ENCODE measurements at regions not wholly inside any gene's neighbourhood (a gene's known extent, or its start where the extent isn't known, plus 50 kb on each side); places are given as distances from the start of the nearest gene placed in this dataset.

GRCh38 chr10:21403256-21404015 is 122.0 kb downstream of the SKIDA1 start:
- no peaks in the 10 kb centered on the region for H3K9me3 ChIP-seq
- H3K27me3 ChIP-seq: no peaks in the 10 kb centered on the region
- H3K4me1 ChIP-seq: no peaks in the 10 kb centered on the region
- TF ChIP-seq, protein P1, sequence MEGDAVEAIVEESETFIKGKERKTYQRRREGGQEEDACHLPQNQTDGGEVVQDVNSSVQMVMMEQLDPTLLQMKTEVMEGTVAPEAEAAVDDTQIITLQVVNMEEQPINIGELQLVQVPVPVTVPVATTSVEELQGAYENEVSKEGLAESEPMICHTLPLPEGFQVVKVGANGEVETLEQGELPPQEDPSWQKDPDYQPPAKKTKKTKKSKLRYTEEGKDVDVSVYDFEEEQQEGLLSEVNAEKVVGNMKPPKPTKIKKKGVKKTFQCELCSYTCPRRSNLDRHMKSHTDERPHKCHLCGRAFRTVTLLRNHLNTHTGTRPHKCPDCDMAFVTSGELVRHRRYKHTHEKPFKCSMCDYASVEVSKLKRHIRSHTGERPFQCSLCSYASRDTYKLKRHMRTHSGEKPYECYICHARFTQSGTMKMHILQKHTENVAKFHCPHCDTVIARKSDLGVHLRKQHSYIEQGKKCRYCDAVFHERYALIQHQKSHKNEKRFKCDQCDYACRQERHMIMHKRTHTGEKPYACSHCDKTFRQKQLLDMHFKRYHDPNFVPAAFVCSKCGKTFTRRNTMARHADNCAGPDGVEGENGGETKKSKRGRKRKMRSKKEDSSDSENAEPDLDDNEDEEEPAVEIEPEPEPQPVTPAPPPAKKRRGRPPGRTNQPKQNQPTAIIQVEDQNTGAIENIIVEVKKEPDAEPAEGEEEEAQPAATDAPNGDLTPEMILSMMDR (IDR thresholded peaks at IDR 0.05): no peak
- no peak for TF ChIP-seq POLR2A (IDR thresholded peaks at IDR 0.05)
- H3K4me3 ChIP-seq: no peak overlapping the region
- no peak for DNase-seq
- H3K27ac ChIP-seq: no peak overlapping the region
- H3K36me3 ChIP-seq: no peaks in the 10 kb centered on the region

DNA sequence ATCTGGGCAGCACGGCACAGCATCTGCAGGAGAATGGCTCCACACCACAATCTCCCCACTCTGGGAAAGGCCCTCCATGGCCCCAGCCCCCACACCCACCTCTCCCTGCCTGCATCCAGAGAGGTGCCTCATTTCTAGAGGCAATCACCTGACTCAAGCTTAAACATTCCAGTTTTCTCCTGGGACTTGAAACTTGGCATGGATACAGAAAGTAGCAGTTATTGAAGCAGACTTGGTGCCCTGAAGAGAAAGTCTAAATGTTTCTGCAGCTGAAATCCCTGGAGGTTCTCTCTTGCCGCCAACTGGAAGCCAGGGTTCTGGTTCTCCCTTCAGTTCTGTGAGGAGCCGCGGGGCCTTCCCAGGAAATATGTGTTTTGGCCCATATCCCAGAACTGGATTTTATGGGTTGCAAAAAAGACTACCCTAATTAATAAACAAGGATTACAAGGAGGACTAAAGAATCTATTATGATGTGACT is 122.8 kb downstream of the SKIDA1 start:
- H3K27ac ChIP-seq: no peak overlapping the region
- H3K27me3 ChIP-seq: no peaks in the 10 kb centered on the region
- TF ChIP-seq, protein P1 (IDR thresholded peaks at IDR 0.05): no peak
- no peak for TF ChIP-seq POLR2A (IDR thresholded peaks at IDR 0.05)
- H3K4me1 ChIP-seq: no peaks in the 10 kb centered on the region
- no peak for DNase-seq
- no peak overlapping the region for H3K4me3 ChIP-seq
- H3K36me3 ChIP-seq: no peaks in the 10 kb centered on the region
- H3K9me3 ChIP-seq: no peaks in the 10 kb centered on the region

DNA sequence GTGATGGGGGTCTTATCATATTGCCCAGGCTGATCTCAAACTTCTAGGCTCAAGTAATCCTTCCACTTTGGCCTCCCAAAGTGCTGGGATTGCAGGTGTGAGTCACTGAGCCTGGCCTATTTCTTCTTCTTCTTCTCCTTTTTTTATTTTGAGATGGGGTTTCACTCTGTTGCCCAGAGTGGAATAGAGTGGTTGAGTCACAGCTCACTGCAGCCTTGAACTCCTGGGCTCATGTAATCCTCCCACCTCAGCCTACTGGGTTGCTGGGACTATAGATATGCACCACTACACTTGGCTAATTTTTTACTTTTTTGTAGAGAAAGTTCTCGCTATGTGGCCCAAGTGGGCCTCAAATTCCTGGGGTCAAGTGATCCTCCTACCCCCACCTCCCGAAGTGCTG is 124.3 kb downstream of the SKIDA1 start:
- H3K4me1 ChIP-seq: no peaks in the 10 kb centered on the region
- no peak overlapping the region for H3K4me3 ChIP-seq
- H3K9me3 ChIP-seq: no peaks in the 10 kb centered on the region
- no peak overlapping the region for H3K27ac ChIP-seq
- no peaks in the 10 kb centered on the region for H3K27me3 ChIP-seq
- DNase-seq: no peak
- H3K36me3 ChIP-seq: no peaks in the 10 kb centered on the region
- TF ChIP-seq, protein P1 (IDR thresholded peaks at IDR 0.05): no peak
- no peak for TF ChIP-seq POLR2A (IDR thresholded peaks at IDR 0.05)

DNA sequence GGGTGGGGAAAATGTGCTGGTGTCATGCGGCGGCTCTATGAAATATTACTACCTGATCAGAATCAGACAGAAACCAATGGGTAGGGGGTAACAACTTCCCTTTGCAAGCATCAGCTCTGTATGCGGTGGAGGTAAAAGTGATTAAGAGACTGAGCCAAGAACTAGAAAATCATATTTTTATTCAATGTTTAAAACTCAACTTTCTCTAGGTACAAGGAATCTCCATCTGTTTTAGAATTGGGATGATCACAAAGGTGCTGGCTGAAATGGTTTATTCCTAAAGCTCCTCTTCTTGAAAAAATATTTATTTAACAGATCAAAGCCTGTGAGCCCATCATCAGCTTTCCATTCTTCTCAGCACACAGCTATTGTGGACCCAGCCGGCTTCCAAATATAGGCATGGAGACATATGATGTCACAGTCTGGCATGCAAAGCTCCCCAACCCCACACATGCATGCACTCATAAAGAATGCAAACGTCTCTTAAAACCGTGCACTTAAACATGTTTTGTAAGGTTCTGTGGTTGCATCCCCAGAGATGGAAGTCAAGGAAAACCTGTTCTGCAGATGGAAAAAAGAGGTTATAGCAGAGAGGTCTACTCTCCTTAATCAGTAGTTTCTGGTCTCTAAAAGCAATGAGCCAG is 126.0 kb downstream of the SKIDA1 start:
- DNase-seq: no peak
- Histone ChIP-seq H3K27me3 (no peaks in the 10 kb centered on the region), H3K36me3 (no peaks in the 10 kb centered on the region), H3K4me3 (no peak overlapping the region), H3K4me1 (no peaks in the 10 kb centered on the region), H3K27ac (no peak overlapping the region), H3K9me3 (peaks cover 0 to 3% (median 0%) of the 10 kb centered on the region in 4 donors)
- TF ChIP-seq, protein P1 (IDR thresholded peaks at IDR 0.05): no peak
- TF ChIP-seq POLR2A (IDR thresholded peaks at IDR 0.05): no peak

DNA sequence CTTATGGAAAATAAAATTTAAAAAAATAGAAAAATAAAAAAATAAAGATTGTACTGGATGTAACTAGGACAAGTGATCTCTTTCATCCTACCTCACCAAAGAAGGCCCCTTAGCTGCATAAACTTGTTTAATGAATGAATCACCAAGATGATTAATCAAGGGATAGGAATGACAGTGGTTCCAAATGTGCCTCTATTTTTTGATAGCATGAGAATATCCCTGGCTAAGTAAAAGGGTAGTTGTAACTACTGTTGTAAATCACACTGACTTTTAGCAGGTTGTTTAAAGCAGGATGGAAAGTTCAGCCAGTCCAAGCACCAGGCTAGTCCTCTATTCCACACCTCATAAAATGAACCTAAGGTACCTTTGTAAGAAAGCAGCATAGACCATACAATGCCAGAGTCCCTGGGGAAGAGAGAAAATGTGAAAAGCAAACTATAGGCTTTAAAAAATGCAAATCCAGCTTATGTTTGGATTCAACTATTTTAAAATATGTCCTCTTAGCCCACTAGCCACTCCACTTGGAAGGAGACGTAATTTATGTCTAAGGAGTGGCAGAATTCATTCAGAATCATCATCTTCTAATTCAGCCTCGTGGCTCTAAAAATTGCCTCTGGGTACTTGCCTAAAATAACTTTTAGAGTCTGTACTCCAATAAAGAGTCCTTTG is 126.8 kb downstream of the SKIDA1 start:
- no peaks in the 10 kb centered on the region for H3K4me1 ChIP-seq
- no peak overlapping the region for H3K27ac ChIP-seq
- DNase-seq: no peak
- peaks cover 0 to 3% (median 0%) of the 10 kb centered on the region in 4 donors for H3K9me3 ChIP-seq
- H3K27me3 ChIP-seq: no peaks in the 10 kb centered on the region
- H3K4me3 ChIP-seq: no peak overlapping the region
- no peaks in the 10 kb centered on the region for H3K36me3 ChIP-seq
- no peak for TF ChIP-seq POLR2A (IDR thresholded peaks at IDR 0.05)
- TF ChIP-seq, protein P1 (IDR thresholded peaks at IDR 0.05): no peak

Data from Peyer's patch (tissue), 4 donors.